Activated CD4-positive, alpha-beta T cell treated with anti-CD3 and anti-CD28 coated beads for 36 hours (primary cell): ENCODE measurements at regions not wholly inside any gene's neighbourhood (a gene's known extent, or its start where the extent isn't known, plus 50 kb on each side); places are given as distances from the start of the nearest gene placed in this dataset.
"Not testable (repeated sequence)": the region's sequence is repeated elsewhere in the genome, so short reads cannot be mapped to it uniquely, and the experiment has no call there.

Experiments used
- ATAC-seq: fragments of 200-7000 bp; cut with Tn5 transposase; one replicate; pipeline ENCODE4 v1.10.0; 2021; ENCODE audit warnings: mild to moderate bottlenecking, moderate library complexity
- CTCF ChIA-PET: fragments of 350-600 bp; sonication (Branson Sonifier 250); formaldehyde crosslinking; loops from one replicate; lab custom pipeline; 2021; ENCODE audit warnings: antibody characterized with exemption; lab: Charles Lee
- POLR2A ChIA-PET: fragments of 350-600 bp; sonication (Branson Sonifier 250); formaldehyde crosslinking; loops from one replicate; lab custom pipeline; 2021; ENCODE audit warnings: antibody characterized with exemption, inconsistent platforms; lab: Charles Lee
- DNase-seq: peaks from one replicate; pipeline ENCODE4 v3.0.0-alpha.2; 2020
- H3K27ac Mint-ChIP-seq: one replicate; pipeline ENCODE4 v1.8.0; 2021; ENCODE audit warnings: mixed read lengths
- H3K27me3 Mint-ChIP-seq: one replicate; pipeline ENCODE4 v1.8.0; 2021; ENCODE audit warnings: mixed read lengths
- H3K36me3 Mint-ChIP-seq: one replicate; pipeline ENCODE4 v1.8.0; 2021; ENCODE audit warnings: low read depth, mixed read lengths
- H3K4me1 Mint-ChIP-seq: one replicate; pipeline ENCODE4 v1.8.0; 2021; ENCODE audit warnings: mixed read lengths
- H3K4me3 Mint-ChIP-seq: one replicate; pipeline ENCODE4 v1.8.0; 2021; ENCODE audit warnings: mild to moderate bottlenecking, moderate library complexity, mixed read lengths
- H3K9me3 Mint-ChIP-seq: one replicate; pipeline ENCODE4 v1.8.0; 2021; ENCODE audit warnings: low read depth, mixed read lengths
- intact Hi-C, 2 experiments: fragments of 100-400 bp; cut with DNase I in 1 of 2; cut with micrococcal nuclease in 1 of 2; formaldehyde crosslinking; loops; one replicate each; pipeline versions ENCODE4 v1.14.2 to v1.15.1; 2022 to 2024; cut with DNase I, micrococcal nuclease

DNA sequence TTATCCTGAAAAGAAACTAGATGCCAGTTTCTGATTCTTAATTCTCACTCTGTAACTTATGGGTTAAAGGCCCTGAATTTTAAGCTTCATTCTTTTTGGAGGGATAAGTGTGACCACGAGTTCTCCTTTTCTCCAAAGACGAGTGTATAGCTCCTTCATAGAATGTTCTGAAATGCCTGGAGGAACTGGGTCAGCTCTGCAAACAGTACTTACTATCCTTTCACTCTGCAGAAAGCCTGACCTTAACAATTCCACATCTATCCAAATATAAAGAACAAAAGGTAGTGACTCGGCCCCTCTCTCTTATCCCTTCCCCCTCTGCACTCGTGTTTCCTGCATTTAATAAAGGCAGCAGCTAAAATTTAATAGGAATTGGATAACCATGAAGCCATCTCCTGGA lies 150.5 kb downstream of the LYPLAL1 start:
- CTCF ChIA-PET = interaction anchor here (1.8 kb wide), 1 partner anchor 8 kb away, joined by 5 read pairs; no protein-coding TSS in a partner anchor
- Mint-ChIP-seq H3K9me3 (peaks cover 23% of the 10 kb centered on the region), H3K36me3 (peaks cover 11% of the 10 kb centered on the region), H3K27me3 (peaks cover 17% of the 10 kb centered on the region), H3K27ac (no peak overlapping the region), H3K4me3 (no peak overlapping the region), H3K4me1 (peaks cover 11% of the 10 kb centered on the region)
- ATAC-seq (no peak), DNase-seq (no peak)
- intact Hi-C loops = loop anchor here (2.0 to 10.0 kb wide), 3 partner anchors 149 to 973 kb away; partner anchors contain the start of gene LYPLAL1 (in 1 of the 2)
- POLR2A ChIA-PET = no interaction called here

DNA sequence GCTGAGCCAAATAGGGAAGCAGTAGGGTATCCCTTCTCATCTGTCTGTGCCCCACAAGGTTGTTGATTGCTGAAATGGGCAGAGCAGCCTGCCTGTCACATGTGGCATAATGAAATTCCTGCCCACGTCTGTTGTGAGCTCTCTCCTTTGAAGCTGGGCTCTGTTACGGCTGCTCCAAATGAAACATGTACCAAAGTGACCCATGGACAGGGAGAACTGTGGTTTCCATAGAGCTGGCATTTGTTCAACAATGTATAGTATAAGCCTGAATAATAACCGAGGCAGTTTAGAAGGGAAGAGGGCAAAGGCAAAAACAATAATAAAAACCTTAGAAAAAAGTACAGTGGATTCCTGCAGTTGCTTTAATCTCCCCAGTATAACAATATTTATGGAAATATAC lies 149.7 kb downstream of the LYPLAL1 start:
- Mint-ChIP-seq H3K27me3 (peaks cover 18% of the 10 kb centered on the region), H3K9me3 (peaks cover 20% of the 10 kb centered on the region), H3K36me3 (peaks cover 11% of the 10 kb centered on the region), H3K4me3 (no peak overlapping the region), H3K4me1 (peaks cover 11% of the 10 kb centered on the region), H3K27ac (no peak overlapping the region)
- intact Hi-C loops = loop anchor here (10.0 kb wide), 2 partner anchors 149 to 949 kb away; partner anchors contain the start of gene LYPLAL1 (in 1 of the 2)
- DNase-seq = no peak
- ChIA-PET CTCF (no interaction called here), POLR2A (no interaction called here)
- no peak for ATAC-seq

- Mint-ChIP-seq H3K36me3 (peaks cover 11% of the 10 kb centered on the region), H3K4me3 (no peak overlapping the region), H3K9me3 (peaks cover 13% of the 10 kb centered on the region), H3K27ac (no peak overlapping the region), H3K4me1 (peaks cover 11% of the 10 kb centered on the region), H3K27me3 (peaks cover 13% of the 10 kb centered on the region)
- ChIA-PET CTCF (no interaction called here), POLR2A (no interaction called here)
- DNase-seq = no peak
- no peak for ATAC-seq
- intact Hi-C loops = loop anchor here (10.0 kb wide), 2 partner anchors 148 to 948 kb away; partner anchors contain the start of gene LYPLAL1 (in 1 of the 2)
Observed at GRCh38 chr1:219322766-219323165, 149.1 kb downstream of the LYPLAL1 start.

DNA sequence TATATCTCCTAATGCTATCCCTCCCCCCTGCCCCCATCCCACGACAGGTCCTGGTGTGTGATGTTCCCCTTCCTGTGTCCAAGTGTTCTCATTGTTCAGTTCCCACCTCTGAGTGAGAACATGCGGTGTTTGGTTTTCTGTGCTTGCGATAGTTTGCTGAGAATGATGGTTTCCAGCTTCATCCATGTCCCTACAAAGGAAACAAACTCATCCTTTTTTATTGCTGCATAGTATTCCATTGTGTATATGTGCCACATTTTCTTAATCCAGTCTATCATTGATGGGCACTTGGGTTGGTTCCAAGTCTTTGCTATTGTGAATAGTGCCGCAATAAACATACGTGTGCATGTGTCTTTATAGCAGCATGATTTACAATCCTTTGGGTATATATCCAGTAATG lies 146.9 kb downstream of the LYPLAL1 start:
- DNase-seq, H3K27ac Mint-ChIP-seq, H3K4me1 Mint-ChIP-seq, H3K36me3 Mint-ChIP-seq, POLR2A ChIA-PET, H3K4me3 Mint-ChIP-seq, ATAC-seq, CTCF ChIA-PET, H3K27me3 Mint-ChIP-seq, H3K9me3 Mint-ChIP-seq: not testable (repeated sequence)
- intact Hi-C loops = loop anchor here (10.0 kb wide), 2 partner anchors 146 to 946 kb away; partner anchors contain the start of gene LYPLAL1 (in 1 of the 2)

GRCh38 chr1:219318826-219319225 lies 145.1 kb downstream of the LYPLAL1 start:
- no peak overlapping the region for H3K4me3 Mint-ChIP-seq
- H3K9me3 Mint-ChIP-seq = peaks cover 3% of the 10 kb centered on the region
- H3K27me3 Mint-ChIP-seq = peaks cover 5% of the 10 kb centered on the region
- H3K27ac Mint-ChIP-seq = no peak overlapping the region
- peaks cover 1% of the 10 kb centered on the region for H3K36me3 Mint-ChIP-seq
- no peak for ATAC-seq
- POLR2A ChIA-PET = no interaction called here
- DNase-seq = no peak
- CTCF ChIA-PET = no interaction called here
- intact Hi-C loops = no loop called here
- no peaks in the 10 kb centered on the region for H3K4me1 Mint-ChIP-seq

DNA sequence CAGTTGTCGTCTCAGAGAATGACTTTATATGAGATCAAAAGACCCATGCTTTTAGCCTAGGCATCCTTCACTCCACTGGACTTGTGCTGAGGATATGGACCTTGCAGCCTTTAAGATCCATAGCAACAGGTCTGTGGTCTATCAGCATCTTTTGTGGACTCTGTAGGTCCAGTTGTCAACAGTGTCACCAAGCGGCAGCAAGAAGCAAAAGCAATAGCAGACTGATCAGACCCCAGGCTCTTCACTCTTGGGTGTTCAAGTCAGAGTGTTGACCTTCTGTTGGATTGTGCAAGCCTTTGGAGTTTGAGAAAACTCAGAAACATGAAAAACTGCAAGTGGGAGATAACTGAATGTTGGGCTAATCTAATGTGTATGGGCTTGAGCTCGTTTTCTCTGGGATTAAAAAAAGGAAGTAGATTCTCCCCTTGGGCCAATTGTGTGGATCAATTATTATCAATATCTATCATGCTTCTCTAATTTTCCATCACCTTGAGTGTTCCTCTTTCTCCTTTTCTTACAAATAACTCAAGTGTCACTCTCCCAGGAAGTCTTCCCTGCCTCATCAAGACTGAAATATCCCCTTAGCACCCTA lies 144.2 kb downstream of the LYPLAL1 start:
- Mint-ChIP-seq H3K27ac (no peak overlapping the region), H3K4me3 (no peak overlapping the region), H3K9me3 (peaks cover 3% of the 10 kb centered on the region), H3K27me3 (peaks cover 5% of the 10 kb centered on the region), H3K36me3 (peaks cover 1% of the 10 kb centered on the region), H3K4me1 (no peaks in the 10 kb centered on the region)
- ATAC-seq = no peak
- ChIA-PET CTCF (no interaction called here), POLR2A (no interaction called here)
- DNase-seq = no peak
- intact Hi-C loops = no loop called here

DNA sequence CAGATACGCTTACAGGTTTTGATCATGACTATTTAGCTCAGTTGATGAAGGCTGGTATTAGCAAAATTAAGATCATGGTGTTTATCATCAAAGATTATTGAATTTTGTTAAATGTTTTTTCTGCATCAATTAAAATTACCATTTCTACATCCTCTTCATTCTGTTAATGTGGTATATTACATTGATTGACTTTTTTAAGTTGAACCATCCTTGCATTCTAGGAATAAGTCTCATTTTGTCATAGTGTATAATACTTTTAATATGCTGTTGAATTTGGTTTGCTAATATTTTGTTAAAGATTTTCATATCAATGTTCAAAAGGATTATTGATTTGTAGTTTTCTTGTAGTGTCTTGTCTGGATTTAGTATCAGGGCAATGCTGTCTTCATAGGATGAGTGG lies 142.4 kb downstream of the LYPLAL1 start:
- no peak for ATAC-seq
- H3K36me3 Mint-ChIP-seq = peaks cover 1% of the 10 kb centered on the region
- H3K9me3 Mint-ChIP-seq = peaks cover 3% of the 10 kb centered on the region
- CTCF ChIA-PET = interaction anchor here (1.5 kb wide), 1 partner anchor 9 kb away, joined by 5 read pairs; no protein-coding TSS in a partner anchor
- POLR2A ChIA-PET = no interaction called here
- no peak overlapping the region for H3K27ac Mint-ChIP-seq
- H3K4me1 Mint-ChIP-seq = no peaks in the 10 kb centered on the region
- intact Hi-C loops = no loop called here
- no peak for DNase-seq
- no peak overlapping the region for H3K4me3 Mint-ChIP-seq
- H3K27me3 Mint-ChIP-seq = peaks cover 3% of the 10 kb centered on the region

DNA sequence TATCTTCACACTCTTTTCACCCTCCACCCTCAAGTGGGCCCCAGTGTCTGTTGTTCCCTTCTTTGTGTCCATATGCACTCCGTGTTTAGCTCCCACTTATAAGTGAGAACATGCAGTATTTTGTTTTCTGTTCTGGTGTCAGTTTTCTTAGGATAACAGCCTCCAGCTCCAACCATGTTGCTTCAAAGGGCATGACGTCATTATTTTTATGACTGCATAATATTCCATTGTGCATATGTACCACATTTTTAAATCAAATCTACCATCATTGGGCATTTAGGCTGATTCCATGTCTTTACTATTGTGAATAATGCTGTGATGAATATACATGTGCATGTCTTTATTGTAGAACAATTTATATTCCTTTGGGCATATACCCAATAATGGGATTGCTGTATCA lies 140.3 kb downstream of the LYPLAL1 start:
- Mint-ChIP-seq H3K9me3 (peaks cover 6% of the 10 kb centered on the region), H3K4me1 (no peaks in the 10 kb centered on the region), H3K36me3 (no peaks in the 10 kb centered on the region), H3K4me3 (no peak overlapping the region), H3K27ac (no peak overlapping the region), H3K27me3 (peaks cover 1% of the 10 kb centered on the region)
- no peak for DNase-seq
- ATAC-seq = no peak
- intact Hi-C loops = no loop called here
- POLR2A ChIA-PET = no interaction called here
- CTCF ChIA-PET = no interaction called here

DNA sequence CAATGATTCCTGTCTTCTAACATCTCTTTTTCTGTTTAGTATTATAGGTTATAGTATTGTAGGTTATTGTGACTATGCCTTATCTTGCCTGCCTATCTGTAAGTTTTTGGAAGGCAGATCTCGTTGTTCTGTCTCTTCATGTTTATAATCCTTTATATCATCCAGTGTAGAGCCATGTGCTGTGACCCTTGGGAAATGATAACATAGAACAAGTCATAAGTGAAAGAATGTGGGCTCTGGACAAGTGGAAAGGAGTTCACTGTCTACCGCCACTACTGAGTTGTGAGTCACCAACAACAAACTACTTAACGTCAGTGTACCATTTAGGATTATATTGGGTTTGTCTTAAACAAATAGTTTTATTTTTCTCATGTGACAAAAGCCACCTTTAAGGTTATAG lies 139.3 kb downstream of the LYPLAL1 start:
- ChIA-PET CTCF (interaction anchor here (0.7 kb wide), 1 partner anchor 29 kb away, joined by 3 read pairs; no protein-coding TSS in a partner anchor), POLR2A (no interaction called here)
- no peak overlapping the region for H3K4me3 Mint-ChIP-seq
- ATAC-seq (no peak), DNase-seq (no peak)
- H3K4me1 Mint-ChIP-seq = no peaks in the 10 kb centered on the region
- H3K27me3 Mint-ChIP-seq = no peaks in the 10 kb centered on the region
- H3K9me3 Mint-ChIP-seq = peaks cover 7% of the 10 kb centered on the region
- no peak overlapping the region for H3K27ac Mint-ChIP-seq
- intact Hi-C loops = no loop called here
- no peaks in the 10 kb centered on the region for H3K36me3 Mint-ChIP-seq

DNA sequence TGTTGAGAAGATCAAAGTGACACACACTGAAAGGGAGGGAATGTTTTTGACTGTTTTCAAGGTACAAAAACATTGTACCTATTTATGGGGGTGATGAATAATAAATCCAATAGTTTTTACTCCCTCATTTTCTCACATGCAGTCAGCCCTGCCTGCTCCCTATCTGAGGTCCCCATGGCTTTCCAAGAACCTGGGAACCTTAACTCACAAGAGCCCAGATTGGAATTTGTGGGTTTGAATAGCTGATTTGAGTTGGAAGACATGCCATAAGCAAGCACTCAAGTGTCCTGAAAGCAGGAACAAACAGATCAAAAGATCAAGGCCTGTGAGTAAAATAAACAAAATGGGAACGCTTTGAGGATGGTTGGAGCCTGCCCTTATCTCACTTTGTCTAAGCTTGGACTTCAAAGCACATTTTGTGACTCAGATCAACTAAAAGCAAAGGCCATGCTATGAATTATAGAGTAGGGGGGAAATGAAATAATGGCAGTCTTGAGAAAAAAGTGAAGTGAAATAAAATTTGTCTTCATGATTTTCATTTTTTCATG lies 136.6 kb downstream of the LYPLAL1 start:
- no peak for ATAC-seq
- CTCF ChIA-PET = no interaction called here

DNA sequence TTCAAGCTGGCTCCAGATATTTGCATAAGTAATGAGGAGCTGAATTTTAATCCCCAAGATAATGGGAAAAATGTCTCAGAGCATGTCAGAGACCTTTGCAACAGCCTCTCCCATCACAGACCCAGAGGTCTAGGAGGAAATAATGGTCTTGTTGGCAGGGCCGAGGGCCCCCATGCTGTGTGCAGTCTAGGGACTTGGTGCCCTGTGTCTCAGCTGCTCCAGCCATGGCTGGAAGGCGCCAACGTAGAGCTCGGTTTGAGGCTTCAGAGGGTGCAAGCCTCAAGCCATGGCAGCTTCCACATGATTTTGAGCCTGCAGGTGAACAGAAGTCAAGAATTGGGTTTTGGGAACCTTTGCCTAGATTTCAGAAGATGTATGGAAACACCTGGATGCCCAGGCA lies 134.7 kb downstream of the LYPLAL1 start:
- ChIA-PET CTCF (interaction anchor here (0.7 kb wide), 1 partner anchor 78 kb away, joined by 3 read pairs; no protein-coding TSS in a partner anchor), POLR2A (no interaction called here)
- peaks cover 2% of the 10 kb centered on the region for H3K27me3 Mint-ChIP-seq
- peaks cover 14% of the 10 kb centered on the region for H3K9me3 Mint-ChIP-seq
- intact Hi-C loops = no loop called here
- no peak overlapping the region for H3K27ac Mint-ChIP-seq
- DNase-seq (no peak), ATAC-seq (no peak)
- no peaks in the 10 kb centered on the region for H3K36me3 Mint-ChIP-seq
- no peaks in the 10 kb centered on the region for H3K4me1 Mint-ChIP-seq
- H3K4me3 Mint-ChIP-seq = no peak overlapping the region

More for the DNA sequence above, 136.6 kb downstream of the LYPLAL1 start:
- no peaks in the 10 kb centered on the region for H3K4me1 Mint-ChIP-seq
- no peak overlapping the region for H3K4me3 Mint-ChIP-seq
- intact Hi-C loops = no loop called here
- peaks cover 14% of the 10 kb centered on the region for H3K9me3 Mint-ChIP-seq
- DNase-seq = no peak
- POLR2A ChIA-PET = no interaction called here
- no peaks in the 10 kb centered on the region for H3K27me3 Mint-ChIP-seq
- no peak overlapping the region for H3K27ac Mint-ChIP-seq
- no peaks in the 10 kb centered on the region for H3K36me3 Mint-ChIP-seq
